Activated CD8-positive, alpha-beta memory T cell treated with anti-CD3 and anti-CD28 coated beads for 36 hours (primary cell): ENCODE measurements at regions not wholly inside any gene's neighbourhood (a gene's known extent, or its start where the extent isn't known, plus 50 kb on each side); places are given as distances from the start of the nearest gene placed in this dataset.

Source experiments
- CTCF ChIA-PET: fragments of 350-600 bp; sonication (Branson Sonifier 250); formaldehyde crosslinking; loops from one replicate; lab custom pipeline; 2021; ENCODE audit warnings: antibody characterized with exemption; lab: Charles Lee
- POLR2A ChIA-PET: fragments of 350-600 bp; sonication (Branson Sonifier 250); formaldehyde crosslinking; loops from one replicate; lab custom pipeline; 2021; ENCODE audit warnings: antibody characterized with exemption; lab: Charles Lee

- POLR2A ChIA-PET = no interaction called here
- CTCF ChIA-PET = no interaction called here
These were observed 605.0 kb downstream of the FSCB start for GRCh38 chr14:43901911-43902673.

DNA sequence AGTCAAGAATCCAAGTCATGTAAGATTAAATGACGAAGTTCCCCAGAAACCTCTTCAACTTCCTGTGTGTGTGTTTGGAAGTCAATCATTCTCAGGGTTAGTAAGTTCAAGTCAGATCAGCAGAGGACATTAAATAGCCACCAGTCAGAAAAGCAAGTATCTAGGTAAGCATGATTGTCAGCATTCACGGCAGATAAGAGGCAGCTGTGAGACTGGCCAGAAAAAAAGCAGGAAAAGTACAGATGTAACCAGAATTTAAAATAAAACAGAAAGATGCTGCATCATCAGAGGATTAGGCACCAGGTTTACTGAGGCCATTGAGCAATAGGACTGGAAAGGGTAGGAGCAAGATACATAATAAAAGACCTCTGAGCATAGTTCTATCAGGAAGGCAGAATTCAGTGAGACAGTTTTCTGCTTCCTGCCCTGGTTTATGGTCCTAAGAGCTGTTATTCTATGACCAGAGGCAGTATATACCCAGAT is 606.9 kb downstream of the FSCB start:
- ChIA-PET CTCF (no interaction called here), POLR2A (no interaction called here)

- CTCF ChIA-PET = no interaction called here
- POLR2A ChIA-PET = no interaction called here
These were observed 608.4 kb downstream of the FSCB start for GRCh38 chr14:43898687-43899086.

DNA sequence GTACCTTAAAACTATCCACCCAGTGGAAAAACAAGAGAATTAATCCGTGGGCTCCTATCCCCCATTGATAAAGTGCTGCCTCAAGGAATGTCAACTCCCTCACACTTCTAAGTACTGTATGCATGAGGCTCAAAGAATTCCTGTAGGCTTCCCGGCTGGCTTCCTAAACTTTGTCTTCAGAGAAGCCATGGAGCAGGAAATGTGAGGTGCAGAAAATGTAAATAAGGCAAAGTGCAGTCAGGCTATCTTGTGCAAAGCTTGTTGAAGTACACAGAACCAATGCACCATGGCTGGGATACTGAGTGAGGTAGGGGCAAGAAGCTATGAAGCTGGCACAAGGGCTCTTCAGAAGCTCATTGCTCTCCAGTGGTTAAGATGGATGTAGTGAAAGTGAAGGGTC is 611.0 kb downstream of the FSCB start:
- CTCF ChIA-PET = no interaction called here
- POLR2A ChIA-PET = no interaction called here

GRCh38 chr14:43894534-43894933 is 612.5 kb downstream of the FSCB start:
- POLR2A ChIA-PET = no interaction called here
- CTCF ChIA-PET = no interaction called here

DNA sequence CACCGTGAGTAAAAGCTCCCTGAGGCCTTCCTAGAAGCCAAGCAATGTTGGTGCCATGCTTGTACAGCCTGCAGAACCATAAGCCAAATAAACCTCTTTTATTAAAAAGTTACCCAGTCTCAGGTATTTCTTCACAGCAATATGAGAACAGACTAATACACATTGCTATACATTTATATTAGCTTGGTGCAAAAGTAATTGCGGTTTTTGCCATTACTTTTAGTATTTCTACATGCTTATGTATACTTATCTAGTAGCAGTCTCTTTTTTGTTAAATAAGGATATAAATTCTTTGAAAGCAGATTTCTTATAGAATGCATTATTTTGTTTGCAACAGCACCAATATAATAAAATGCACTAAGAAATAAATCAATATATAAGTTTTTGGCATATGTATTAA is 619.6 kb downstream of the FSCB start:
- CTCF ChIA-PET = no interaction called here
- POLR2A ChIA-PET = no interaction called here

DNA sequence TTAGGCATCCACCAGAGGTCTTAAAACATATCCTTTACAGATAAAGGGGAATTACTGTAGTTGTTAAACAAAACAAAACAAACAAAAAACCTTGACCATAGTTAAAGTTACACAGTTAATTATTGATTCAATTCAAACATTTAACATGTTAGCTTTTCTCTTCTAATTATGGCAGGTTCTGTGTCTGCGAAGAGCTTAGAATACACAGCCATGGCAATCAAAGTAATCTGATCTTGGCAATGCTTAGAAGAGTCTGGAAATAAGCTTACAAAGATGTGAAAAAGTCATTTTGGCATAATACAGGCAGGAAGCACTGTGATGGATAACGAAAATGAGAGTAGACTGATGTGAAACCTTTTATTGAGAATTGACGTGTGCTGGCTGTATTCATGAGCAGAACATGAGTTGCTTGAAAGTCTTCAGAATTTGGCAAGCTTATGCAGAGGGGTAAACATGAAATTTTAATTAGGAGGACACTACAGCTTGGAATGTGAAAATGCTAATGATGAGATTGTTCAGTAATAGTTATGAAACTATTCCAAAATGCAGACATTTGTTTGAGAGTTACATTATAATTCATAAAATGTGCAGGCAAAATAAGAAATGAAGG is 629.6 kb downstream of the FSCB start:
- CTCF ChIA-PET = no interaction called here
- POLR2A ChIA-PET = no interaction called here

DNA sequence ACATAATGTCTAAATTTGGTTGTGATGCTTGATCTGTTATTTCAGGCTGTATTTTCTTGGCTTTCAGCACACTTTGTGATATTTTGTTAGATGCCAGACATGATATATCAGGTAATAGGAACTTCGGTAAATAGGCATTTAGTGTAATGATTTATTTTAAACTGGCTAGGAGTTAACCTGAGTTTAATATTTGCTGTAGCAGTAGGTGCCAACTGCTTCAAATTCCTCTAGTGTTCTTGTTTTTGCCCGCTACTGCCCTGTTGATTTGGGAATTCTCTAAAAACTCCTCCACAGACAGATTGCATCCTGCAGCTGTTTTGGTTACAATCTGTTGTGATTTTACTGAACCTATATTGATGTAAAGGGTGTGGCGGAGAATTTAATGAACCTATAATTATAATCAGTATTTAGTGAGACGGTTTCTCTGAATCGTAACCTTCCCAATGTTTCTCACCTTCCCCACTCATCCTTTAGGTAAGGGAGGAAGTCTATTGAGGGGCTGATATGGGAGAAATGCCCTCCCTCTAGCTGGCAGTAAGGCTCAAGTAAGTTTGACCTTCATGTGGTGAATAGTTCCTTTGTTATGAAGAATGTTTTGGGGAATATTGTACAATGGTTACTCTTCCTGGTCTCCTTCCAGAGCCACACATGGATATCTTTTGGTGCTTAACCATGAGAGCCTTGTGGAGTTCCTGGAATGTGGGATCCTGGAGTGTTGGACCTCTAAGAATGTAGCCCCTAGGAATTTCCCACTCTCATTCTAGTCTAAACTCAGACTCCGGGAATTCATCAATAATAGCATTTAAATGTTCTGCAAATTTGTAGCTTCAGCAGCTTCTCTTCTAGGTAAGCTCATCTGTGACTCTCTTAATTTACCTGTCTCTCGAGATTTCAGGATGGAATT is 634.1 kb downstream of the FSCB start:
- ChIA-PET POLR2A (no interaction called here), CTCF (no interaction called here)

GRCh38 chr14:43872222-43872621 is 634.9 kb downstream of the FSCB start:
- CTCF ChIA-PET = no interaction called here

DNA sequence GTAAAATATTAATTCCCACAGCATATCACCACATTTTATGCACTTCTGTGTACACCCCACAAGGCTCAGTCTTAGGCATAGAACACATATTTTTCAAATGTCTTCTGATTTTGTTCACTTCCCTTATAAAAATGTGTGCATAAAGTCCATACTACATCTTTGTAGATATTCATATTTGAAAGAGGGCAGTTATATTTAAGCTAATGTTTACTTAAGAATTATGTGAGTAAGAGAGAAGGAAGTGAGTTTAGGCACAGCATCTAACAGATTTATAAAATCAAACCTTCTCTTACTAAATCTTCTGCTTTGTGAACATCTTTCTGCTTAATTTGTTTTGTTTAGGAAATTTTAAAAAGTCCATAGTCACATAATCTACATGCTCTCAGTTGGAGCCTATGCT is 648.1 kb downstream of the FSCB start:
- ChIA-PET CTCF (no interaction called here), POLR2A (no interaction called here)

More at GRCh38 chr14:43872222-43872621, 634.9 kb downstream of the FSCB start:
- POLR2A ChIA-PET = no interaction called here

DNA sequence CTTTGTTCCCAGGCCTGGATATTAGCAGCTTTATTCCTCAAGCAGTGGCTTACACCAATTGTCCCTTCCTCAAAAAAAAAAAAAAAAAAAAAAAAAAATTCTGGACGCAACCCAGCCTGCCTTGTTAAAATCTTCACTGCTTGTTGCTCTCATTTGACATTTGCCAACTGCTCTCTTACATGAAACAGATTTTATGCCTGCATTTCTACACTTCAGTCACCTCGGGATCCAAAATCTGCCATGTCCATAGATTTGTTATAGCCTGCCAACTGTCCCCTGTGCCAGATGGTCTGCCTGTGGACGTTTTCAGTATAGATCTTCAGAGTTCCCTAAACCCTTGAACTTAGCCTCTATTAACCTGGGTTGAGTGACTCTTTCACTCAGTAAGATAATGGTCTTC is 651.5 kb downstream of the FSCB start:
- ChIA-PET POLR2A (no interaction called here), CTCF (no interaction called here)

DNA sequence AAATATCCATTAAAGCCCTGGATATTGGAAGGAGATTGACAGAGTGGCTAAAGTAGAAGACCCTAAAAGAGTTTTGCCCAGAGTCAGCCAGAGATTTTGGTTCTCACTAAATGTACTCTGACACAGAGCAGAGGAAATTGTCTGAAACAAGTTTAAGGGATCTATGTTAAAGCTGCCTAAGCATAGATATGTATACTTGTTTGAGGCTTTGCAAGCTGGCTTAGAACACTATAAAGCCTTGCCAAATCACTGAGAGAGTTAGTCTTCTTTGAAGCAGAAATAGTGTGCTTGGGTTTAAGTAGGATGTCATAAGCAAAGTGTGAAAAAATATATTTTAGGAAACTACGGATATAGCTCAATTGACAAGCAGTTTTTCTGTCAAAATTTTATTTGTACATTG is 653.5 kb downstream of the FSCB start:
- ChIA-PET POLR2A (no interaction called here), CTCF (no interaction called here)

GRCh38 chr14:43803076-43803689 is 703.9 kb downstream of the FSCB start:
- ChIA-PET CTCF (no interaction called here), POLR2A (no interaction called here)

DNA sequence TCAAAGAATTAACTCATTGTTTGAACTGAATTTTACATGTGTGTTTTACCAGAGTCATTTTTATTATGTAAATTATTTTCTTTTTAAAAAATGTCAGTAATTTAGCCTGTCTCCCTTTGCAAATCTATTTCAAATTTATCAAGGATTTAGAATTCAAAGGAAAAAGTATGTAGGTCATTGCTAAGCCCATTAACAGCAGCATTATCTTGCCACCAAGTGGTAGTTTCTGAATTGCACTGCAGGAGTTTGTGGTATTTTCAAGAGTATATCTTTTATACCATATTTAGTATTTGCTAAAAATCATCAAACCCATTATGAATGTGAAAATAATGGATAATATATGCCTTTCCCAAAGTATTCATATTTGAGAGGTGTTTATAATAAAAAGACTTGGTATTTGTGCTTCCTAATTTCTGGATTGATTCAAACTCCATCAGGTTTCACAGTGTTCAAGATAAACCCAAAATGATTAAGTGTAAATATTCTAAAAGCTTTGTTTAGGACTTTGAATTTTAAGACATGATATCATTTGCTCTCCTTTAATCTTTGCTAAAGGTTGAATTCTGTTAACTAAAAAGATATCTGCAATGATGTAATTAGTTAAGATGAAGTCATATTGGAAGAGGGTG is 711.4 kb downstream of the FSCB start:
- POLR2A ChIA-PET = no interaction called here

DNA sequence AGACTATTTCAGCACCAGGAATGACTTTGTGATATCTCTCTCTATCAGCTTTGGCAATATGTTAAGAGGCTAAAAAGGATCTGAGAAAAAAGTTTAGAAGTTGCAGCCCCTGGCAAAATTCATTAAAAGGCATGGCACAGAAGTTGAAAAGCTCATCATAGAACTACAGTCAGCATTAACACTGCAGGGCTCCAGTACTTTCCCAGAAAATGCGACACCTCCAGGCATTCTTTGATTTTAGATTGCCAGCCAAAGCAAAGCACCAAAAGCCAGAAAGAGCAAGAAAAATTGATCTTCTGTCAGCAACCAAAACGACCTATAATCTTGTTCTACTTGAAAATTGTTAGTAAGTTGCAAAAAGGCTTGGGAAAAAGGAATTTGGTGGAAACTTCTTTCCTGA is 713.5 kb downstream of the FSCB start:
- POLR2A ChIA-PET = no interaction called here
- CTCF ChIA-PET = no interaction called here

More for the DNA sequence above, 711.4 kb downstream of the FSCB start:
- CTCF ChIA-PET = no interaction called here

- ChIA-PET POLR2A (no interaction called here), CTCF (no interaction called here)
These were observed 714.1 kb downstream of the FSCB start for GRCh38 chr14:43792980-43793379.

- ChIA-PET POLR2A (no interaction called here), CTCF (no interaction called here)
These were observed 716.4 kb downstream of the FSCB start for GRCh38 chr14:43790681-43791080.

DNA sequence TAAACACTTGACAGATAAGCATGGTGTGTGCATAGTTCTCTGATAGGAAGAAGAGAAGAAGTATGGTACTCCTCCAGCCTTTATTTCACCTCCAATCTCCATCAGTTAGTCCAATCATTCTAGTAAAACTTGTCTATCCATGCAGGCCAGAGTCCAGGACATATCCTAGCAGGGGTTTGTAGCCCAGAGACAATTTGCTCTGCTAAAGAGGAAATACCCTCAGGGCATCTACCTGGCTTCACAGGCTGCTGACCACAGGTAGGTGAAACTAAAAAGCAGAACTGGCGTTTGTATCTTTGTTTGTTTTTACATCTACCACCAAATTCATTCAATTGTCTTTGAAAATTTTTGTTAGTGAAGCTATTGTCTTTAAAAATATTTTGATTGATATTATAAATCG is 717.6 kb downstream of the FSCB start:
- POLR2A ChIA-PET = no interaction called here

DNA sequence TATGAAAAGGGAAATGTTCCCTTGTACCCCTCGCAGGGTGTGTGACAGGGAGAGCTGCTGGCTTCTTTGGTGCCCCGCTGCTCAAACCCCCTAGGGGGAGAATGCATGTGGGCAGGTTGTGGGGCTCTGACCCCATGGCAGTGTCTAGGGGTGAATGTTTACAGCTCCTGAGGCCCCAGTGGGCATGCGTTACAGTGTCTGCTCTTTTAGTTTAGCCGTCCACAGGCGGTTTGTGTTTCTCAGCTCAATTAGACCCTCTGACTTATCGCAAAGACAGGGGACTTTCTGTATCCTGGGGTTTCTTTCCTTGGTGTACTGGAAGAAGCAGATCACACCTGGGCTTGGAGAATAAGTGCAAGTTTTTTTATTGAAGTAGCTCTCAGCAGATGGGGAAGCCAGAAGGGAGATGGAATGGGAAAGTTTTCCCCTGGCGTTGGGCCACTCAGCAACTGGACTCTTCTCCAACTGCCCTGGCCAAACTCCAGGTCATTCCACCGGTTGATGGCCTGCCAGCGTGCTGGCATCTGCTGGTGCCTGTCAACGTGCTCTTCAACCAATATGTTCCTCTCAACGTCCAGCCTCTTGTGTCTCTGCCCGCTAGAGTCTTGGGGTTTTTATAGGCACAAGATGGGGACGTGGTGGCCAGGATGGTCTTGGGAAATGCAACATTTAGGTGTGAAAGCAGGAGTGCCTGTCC is 720.9 kb downstream of the FSCB start:
- POLR2A ChIA-PET = no interaction called here
- CTCF ChIA-PET = no interaction called here

More for the DNA sequence above, 717.6 kb downstream of the FSCB start:
- CTCF ChIA-PET = no interaction called here
